ENCODE measurements at regions not wholly inside any gene's neighbourhood (a gene's known extent, or its start where the extent isn't known, plus 50 kb on each side); places are given as distances from the start of the nearest gene placed in this dataset.

GRCh38 chr17:34156741-34157589, 98.1 kb upstream of the CCL2 start:
- no peak for DNase-seq

DNA sequence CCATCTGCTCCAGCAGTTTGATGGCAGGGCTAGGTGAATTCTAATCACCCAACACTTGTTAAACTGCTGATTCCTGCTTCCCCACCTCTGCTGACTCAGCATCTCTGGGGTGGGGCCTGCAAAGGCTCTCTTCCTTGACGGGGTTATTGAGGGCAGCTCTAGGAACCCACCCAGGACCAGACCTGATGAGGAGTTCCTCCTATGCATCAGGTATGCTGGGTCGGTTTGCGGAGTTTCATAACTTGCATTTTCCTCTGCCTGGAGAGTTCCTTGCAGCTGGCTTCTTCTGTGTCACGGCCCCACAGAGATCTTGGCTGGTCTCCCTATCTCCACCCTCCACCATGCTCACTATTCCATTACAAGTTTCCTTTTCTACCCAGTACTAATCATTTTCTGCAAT, 93.4 kb upstream of the CCL2 start:
- DNase-seq: no peak

- no peak for DNase-seq
Measured at GRCh38 chr17:34163123-34163522, 92.0 kb upstream of the CCL2 start.

GRCh38 chr17:34163646-34164045, 91.4 kb upstream of the CCL2 start:
- no peak for DNase-seq

GRCh38 chr17:34164837-34165236, 90.2 kb upstream of the CCL2 start:
- no peak for DNase-seq

- DNase-seq: no peak
Measured at GRCh38 chr17:34166352-34166751, 88.7 kb upstream of the CCL2 start.

DNA sequence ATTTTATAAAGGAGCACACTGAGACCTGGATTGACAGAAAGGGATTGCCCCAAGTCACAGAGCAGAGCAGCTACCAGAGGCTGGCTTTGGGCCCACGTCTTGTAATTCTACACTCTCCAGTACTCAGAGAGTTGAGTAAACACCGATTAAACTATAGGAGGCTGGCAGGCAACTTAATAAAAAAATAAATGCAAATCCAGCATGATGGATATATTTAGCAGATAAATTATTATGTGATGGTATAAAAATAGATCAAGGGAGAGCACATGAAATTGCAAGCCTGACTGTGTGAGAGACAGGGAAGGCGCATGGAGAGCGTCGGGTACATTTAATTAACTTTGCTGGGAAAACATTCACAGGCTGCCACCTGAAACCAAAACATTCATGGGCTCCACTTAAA, 87.7 kb upstream of the CCL2 start:
- DNase-seq: no peak

DNA sequence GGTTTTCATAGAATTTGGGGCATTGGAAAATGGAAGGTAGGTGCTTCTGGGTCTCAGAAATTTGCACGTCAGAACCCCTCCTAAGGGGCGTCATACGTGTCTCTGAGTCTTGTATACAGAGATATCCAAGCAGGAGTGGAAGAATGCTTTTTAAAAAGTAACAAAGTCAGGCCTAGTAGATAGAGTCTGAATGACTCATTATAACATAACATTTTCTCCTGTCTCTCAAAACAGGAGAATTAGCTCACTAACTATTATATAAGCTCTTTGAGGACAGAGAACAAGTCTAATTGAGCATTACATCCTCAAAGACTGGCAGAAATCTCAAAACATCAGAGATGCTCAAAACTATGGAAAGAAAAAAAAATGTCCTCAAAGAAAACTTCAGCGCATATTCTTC, 86.1 kb upstream of the CCL2 start:
- no peak for DNase-seq

DNA sequence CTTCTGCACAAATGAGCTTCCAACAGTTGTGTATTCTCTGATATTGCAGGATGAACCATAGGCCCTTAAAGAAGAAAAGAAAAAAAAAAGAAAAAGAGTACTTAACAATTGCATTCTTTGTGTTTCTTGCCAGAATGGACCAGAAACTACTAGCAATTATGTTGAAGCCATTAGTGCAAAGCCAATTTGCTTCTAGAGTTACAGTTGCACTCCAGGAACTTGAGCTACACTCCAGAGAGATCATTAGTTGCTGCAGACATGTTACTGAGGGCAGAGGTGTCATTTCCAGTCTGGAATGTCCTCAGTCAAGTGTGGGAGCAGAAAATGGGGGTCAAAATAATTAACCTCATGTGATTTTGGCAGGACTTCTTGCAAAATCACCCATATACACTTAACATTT, 85.6 kb upstream of the CCL2 start:
- no peak for DNase-seq

DNA sequence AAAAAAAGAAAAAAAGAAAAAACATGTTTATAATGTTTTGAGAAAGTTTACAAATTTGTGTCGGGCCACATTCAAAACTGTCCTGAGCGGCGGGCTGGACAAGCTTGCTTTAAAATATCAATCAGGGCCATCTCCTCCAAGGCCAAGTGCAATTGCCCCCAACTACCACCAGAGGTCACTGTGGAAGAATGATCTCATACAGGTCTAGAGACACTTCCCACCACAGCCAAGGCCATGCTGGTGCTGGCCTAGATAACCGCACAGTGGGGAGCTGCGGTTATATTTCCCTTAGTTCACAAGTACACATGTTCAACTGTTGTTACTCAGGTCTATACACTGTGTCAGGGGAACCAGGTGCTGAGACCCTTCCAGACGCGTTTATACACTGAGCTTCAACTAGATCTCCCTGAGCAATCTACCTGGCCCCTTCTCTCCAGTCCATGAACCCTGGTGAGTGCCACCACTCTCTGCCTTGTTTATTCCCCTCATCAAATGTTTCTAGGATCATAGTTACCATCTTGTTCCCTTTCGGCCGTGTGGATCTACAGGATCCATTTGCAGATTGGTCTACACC, 83.8 kb upstream of the CCL2 start:
- no peak for DNase-seq

GRCh38 chr17:34172390-34172918, 82.6 kb upstream of the CCL2 start:
- DNase-seq: no peak

GRCh38 chr17:34173241-34173640, 81.8 kb upstream of the CCL2 start:
- DNase-seq: no peak

DNA sequence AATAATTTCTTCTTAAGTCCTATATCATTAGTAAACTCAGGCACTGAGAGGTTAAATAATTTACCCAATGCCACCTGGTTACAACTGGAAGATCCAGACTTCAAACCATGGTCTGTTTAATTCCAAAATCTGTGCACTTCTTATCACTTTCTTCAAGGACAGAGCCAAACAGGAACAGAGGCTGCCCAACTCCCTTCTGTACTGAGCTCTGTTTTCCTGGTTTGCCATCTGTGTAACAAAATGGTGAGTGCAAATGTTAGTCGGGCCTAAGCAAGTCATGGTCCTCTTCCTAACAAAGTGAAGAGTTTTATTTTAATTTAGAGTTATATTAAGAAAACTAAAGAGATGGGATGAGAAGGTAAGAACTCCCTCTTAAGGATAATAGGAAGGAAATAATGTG, 80.6 kb upstream of the CCL2 start:
- no peak for DNase-seq

DNA sequence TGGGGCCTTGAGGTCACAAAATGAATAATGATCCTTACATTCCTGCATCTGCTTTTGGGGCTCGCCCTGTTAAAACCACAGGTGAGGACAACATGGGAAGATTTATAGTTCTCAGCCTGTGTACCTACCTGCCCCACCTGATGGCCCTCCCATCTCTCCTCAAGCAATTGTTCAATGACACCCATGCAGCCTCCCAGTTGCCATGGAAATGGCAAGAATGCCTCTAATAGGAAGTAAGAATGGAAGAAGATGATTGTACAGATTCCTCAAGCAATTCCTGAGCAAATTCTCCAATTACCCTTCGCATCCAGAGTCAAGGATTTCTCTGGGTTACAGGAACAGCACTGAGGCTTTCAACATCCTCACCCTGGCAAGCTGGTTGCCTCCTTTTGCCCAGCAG, 78.6 kb upstream of the CCL2 start:
- DNase-seq: no peak

DNA sequence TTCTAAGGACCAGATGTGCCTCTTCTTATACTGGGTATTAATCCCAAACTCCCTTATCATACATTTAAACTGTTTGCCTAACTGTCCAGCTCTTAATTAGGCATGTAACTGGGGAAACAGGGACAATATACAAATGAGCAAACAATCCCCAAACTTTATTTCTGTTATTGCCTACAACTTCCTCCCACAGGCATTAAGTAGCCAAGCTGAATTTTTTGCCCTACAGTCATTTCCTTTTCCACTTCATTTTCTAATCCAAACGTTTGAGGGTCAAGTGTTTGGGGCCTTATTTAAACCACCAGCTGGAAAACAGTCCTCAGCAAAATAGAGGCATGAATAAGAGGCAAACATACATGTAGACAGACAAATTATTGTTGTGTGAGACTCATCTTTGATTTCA, 77.4 kb upstream of the CCL2 start:
- no peak for DNase-seq

- no peak for DNase-seq
Measured at GRCh38 chr17:34178092-34178491, 77.0 kb upstream of the CCL2 start.

- DNase-seq: no peak
Measured at GRCh38 chr17:34182036-34182803, 72.9 kb upstream of the CCL2 start.

DNA sequence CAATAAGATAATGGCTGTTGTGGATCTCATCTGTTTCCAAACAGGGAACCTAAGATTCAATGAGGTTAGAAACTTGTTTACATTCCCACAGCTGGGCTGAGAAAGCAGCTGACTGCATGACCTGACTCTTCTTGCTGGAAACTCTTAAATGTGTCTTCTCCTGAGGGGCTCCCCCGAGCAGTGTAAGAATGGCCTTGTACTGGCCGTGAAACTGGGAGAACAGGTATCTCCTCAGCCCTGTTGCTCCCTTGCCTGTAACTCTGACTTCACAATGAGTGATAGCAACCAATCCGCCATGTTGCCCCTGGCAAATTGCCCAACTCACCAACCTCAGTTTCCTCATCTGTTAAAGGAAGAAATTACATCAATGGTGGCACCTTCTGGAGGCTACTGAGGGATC, 59.1 kb upstream of the CCL2 start:
- no peak for DNase-seq

DNA sequence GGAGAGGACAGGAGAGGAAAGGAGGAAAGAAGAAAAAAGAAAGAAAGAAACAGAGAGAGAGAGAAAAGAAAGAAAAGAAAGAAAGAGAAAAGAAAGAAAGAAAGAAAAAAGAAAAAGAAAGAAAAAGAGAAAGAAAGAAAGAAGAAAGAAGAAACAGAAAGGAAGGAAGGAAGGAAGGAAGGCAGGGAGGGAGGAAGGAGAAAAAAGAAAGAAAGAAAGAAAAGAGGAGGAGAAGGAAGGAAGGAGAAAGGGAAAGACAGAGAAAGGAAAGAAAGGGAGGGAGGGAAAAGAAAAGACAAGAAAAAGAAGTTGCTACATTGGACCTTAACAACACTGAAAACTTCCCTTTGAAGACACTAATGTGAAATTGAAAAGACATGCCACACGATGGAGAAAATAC, 56.6 kb upstream of the CCL2 start:
- DNase-seq: no peak

DNA sequence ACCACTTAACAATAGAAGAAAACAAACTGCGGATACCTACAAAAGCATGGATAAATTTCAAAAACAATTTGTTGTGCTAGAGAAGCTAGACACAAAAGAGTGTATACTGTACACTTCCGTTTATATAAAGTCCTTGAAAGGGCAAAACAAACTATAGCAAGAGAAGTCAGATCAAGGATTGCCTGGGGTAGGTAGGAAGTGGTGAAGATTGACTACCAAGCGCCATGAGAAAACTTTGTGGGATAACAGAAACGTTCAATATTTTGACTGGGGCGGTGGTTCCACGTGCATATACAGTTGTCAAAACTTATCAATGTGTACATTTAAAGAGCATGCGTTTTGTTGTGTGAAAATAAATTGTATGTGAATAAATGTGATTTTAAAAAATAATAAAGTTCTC, 55.6 kb upstream of the CCL2 start:
- no peak for DNase-seq

DNA sequence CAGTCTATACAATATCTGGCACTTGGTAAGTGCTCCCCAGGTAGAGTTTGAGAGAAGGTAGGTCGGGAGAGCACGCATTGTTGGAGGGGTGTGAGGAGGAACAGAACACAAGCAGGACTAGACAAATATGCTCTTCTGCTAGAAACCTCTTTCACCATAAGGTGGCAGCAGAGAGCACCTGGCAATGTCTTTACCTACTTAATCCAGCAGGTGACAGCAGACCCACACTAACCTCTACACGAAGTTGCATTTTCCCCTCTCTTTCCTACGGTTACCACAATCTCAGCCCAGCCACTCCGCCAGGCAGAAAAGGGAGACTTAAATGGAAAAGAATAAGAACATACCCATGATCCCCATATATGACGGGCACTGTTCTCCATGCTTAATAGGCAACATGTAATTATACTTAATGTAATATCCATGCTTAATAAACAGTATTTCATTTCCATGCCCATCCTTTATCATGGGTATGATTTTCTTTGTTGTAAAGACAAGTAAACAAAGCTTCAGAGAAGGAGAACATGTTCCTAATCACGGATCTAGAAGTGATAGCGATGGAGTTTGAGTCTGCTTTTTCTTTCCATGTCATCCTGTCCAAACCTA, 55.1 kb upstream of the CCL2 start:
- DNase-seq: peak; percentile 39

DNA sequence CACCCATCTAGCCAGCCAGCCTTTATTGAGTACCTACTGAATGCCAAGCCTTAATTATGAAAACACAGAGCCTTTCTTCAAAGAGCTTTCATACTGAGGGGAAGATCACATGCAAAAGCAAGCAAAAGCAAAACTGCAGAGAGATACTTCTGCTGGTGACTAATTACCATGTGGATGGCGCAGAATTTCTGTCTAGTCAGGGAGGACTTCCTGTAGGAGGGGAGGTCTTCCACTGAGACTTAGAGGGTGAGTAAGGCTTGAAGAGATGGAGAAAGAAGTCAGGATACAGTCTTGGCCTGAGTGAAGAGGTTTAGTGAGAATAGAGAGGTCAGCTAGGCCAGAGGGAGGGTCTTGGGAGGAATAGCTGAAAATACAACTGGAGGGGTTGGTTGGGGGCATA, 53.9 kb upstream of the CCL2 start:
- no peak for DNase-seq

DNA sequence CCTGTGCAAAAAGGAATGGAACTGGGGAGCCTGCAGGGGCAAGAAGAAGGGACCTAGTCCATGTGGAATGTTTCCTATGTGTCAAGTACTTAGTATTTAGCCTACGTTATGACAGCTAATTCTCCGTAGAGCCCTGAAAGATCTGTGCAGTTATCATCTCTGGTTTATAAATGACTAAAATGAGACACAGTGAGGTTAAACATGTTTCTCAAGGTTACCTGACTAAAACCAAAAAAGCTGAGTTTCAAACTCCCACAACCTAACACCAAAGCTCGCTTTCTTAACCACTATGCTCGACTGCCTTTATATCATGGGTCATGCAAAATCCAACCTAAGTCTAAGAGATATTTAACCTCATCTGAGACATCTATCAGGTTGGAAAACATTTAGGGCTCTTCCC, 53.3 kb upstream of the CCL2 start:
- DNase-seq: no peak
